ENCODE measurements at regions not wholly inside any gene's neighbourhood (a gene's known extent, or its start where the extent isn't known, plus 50 kb on each side); places are given as distances from the start of the nearest gene placed in this dataset.

DNA sequence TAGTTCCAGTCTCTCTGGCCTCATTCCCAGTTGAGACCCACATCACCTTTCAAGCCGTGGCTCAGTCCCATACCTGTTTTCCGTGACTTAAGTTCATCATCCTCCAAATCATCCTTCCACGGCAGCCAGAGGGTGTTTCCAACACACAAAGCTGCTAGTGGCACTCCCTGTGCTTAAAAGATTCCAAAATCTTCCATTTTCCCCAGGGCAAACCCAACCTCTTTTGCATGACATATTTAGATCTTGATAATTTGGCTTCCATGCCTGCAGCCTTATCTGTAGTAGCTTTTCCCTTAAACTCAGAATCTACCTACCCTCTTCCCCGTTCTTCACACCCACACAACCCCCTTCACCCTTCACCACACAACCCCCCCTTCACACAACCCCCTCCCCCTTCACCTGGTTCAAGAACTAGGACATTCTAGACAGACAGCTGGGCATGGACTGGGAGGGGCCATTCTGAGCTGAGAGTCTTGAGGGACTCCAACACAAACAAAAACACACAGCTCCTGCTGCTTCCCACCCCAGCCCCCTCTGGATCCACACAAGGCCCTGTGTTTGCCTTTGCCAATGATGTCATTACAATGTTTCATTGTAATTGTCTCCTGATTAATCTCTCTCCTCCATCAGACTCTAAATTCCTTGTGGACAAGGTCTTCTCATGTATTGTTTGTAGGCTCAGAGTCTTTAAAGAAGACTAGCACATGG is 268.2 kb downstream of the SH3GL2 start:
- intact Hi-C loops (cut with micrococcal nuclease), result no loop called here
- Mint-ChIP-seq H3K9me3 (peaks cover 13% of the 10 kb centered on the region), H3K4me3 (no peak overlapping the region), H3K36me3 (ENCODE audit: low read depth) (no peaks in the 10 kb centered on the region), H3K27ac (no peak overlapping the region), H3K27me3 (no peaks in the 10 kb centered on the region), H3K4me1 (no peaks in the 10 kb centered on the region)
- no peak for DNase-seq

DNA sequence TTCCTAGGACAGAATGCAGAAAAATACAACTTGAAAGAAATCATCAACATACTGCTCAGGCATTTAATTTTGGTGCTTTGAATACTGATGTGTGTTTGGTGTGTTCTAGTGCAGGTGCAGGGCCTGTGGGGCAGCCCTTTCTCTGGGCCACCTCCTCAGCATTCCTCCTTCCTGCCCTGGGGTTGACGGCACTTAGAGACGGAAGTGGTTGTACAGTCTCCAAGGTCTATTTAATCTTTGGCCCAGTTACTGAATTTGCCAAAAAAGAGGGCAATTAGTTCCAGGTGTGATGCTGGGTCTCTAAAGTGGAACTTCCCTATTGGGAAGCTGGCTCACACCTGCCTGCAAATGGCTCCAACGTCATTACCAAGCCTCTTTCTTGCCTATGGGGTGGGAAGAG is 269.0 kb downstream of the SH3GL2 start:
- Mint-ChIP-seq H3K36me3 (ENCODE audit: low read depth) (no peaks in the 10 kb centered on the region), H3K4me3 (no peak overlapping the region), H3K27me3 (no peaks in the 10 kb centered on the region), H3K4me1 (no peaks in the 10 kb centered on the region), H3K9me3 (peaks cover 13% of the 10 kb centered on the region), H3K27ac (no peak overlapping the region)
- intact Hi-C loops (cut with micrococcal nuclease), result no loop called here
- no peak for DNase-seq

DNA sequence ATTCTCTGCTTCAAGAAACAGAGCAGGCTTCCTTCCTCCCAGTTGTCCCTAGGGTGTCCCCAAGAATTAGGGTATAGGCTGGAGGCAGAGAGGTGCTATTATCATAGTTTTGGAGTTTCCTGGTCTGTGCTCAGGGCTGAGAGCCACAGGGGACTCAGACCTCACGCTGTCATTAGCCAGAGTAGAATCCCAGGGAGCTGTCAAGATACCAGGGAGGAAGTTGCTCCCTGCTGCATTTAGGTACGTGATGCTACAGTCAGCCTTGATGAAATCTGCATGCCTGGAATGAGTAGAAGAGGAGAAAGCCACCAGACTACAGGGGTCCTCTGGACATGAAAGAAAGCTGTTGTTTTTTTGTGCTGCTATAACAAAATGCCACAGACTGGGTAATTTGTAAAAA is 273.2 kb downstream of the SH3GL2 start:
- H3K27ac Mint-ChIP-seq, result no peak overlapping the region
- no peak overlapping the region for H3K4me3 Mint-ChIP-seq
- no peak for DNase-seq
- no peaks in the 10 kb centered on the region for H3K9me3 Mint-ChIP-seq
- intact Hi-C loops (cut with micrococcal nuclease), result no loop called here
- H3K36me3 Mint-ChIP-seq (ENCODE audit: low read depth), result no peaks in the 10 kb centered on the region
- no peaks in the 10 kb centered on the region for H3K4me1 Mint-ChIP-seq
- no peaks in the 10 kb centered on the region for H3K27me3 Mint-ChIP-seq

DNA sequence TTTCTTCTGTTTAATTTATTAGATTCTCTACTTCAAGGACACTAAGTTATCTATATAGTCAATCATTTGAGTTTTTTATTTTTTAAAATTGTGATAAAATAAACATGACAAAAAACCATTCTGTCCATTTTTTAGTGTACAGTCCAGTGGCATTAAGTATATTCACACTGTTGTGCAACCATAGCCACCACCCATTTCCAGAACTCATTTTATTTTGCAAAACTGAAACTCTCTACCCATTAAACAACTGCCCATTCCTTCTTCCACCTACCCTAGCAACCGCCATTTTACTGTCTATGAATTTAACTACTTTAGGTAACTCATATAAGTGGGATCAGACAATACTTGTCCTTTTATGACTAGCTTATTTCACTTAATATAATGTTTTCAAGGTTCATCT is 275.6 kb downstream of the SH3GL2 start:
- intact Hi-C loops (cut with micrococcal nuclease), result no loop called here
- H3K27me3 Mint-ChIP-seq, result no peaks in the 10 kb centered on the region
- H3K36me3 Mint-ChIP-seq (ENCODE audit: low read depth), result no peaks in the 10 kb centered on the region
- no peak overlapping the region for H3K4me3 Mint-ChIP-seq
- no peaks in the 10 kb centered on the region for H3K9me3 Mint-ChIP-seq
- H3K27ac Mint-ChIP-seq, result no peak overlapping the region
- H3K4me1 Mint-ChIP-seq, result no peaks in the 10 kb centered on the region
- no peak for DNase-seq

DNA sequence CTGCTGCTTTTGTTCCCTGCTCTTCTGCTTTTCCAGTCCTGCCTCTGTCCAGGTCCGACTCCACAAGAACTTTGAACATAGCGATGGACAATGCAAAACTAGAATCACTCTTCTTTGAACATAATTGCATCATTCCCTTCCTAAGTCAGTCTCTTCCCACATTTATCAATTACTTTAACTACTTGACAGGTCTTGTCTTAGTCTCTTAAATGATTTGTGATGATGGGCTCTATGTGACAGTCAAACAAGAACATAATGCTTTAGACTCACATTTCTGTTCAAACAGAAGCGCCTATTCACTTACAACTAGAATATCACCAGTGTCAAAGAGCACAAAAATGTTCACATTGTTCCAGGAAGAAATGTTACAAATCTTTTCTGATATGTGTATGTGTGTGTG is 278.1 kb downstream of the SH3GL2 start:
- H3K27me3 Mint-ChIP-seq, result no peaks in the 10 kb centered on the region
- no peaks in the 10 kb centered on the region for H3K4me1 Mint-ChIP-seq
- no peaks in the 10 kb centered on the region for H3K9me3 Mint-ChIP-seq
- intact Hi-C loops (cut with micrococcal nuclease), result no loop called here
- no peak for DNase-seq
- H3K27ac Mint-ChIP-seq, result no peak overlapping the region
- H3K4me3 Mint-ChIP-seq, result no peak overlapping the region
- no peaks in the 10 kb centered on the region for H3K36me3 Mint-ChIP-seq (ENCODE audit: low read depth)

DNA sequence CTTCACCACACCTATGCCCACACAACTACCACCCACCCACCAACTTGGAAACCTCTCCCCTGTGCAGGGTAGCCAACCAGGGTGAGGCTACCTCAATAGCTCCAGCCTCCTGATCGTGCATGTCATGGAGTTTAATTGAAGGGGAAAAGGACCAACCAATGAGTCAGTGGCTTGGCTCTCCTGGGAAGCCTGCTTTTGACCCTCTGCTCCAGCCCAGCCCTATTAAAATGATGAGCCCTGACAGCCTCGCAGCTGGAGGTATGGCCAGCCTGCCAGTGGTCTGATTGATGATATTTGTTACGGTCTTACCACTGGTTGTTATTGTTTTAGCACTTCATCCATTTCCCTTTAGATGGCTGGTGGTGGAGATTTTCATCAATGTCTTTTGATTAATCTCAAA is 280.4 kb downstream of the SH3GL2 start:
- no peaks in the 10 kb centered on the region for H3K27me3 Mint-ChIP-seq
- no peak overlapping the region for H3K27ac Mint-ChIP-seq
- no peak overlapping the region for H3K4me3 Mint-ChIP-seq
- H3K36me3 Mint-ChIP-seq (ENCODE audit: low read depth), result no peaks in the 10 kb centered on the region
- no peaks in the 10 kb centered on the region for H3K4me1 Mint-ChIP-seq
- DNase-seq, result no peak
- intact Hi-C loops (cut with micrococcal nuclease), result no loop called here
- no peaks in the 10 kb centered on the region for H3K9me3 Mint-ChIP-seq

DNA sequence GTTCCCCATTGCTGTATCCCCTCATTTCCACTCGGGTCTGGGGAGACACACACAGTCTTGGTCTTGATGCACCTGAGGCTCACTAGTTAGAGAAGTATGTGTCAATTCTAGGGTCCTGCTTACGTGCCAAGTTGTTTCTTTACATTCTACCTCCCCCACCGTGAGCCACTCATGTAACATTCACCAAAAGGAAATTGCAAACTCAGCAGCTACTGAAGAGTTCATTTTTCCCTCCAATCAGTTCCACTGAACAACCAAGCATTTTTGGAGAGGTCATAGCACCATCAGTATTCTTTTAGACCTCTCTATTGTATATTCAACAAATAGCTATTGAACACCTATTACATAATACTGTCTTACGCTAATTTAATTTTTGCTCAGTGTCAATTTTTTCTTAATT is 281.1 kb downstream of the SH3GL2 start:
- Mint-ChIP-seq H3K36me3 (ENCODE audit: low read depth) (no peaks in the 10 kb centered on the region), H3K4me1 (no peaks in the 10 kb centered on the region), H3K4me3 (no peak overlapping the region), H3K27me3 (no peaks in the 10 kb centered on the region), H3K9me3 (no peaks in the 10 kb centered on the region), H3K27ac (no peak overlapping the region)
- intact Hi-C loops (cut with micrococcal nuclease), result no loop called here
- no peak for DNase-seq

DNA sequence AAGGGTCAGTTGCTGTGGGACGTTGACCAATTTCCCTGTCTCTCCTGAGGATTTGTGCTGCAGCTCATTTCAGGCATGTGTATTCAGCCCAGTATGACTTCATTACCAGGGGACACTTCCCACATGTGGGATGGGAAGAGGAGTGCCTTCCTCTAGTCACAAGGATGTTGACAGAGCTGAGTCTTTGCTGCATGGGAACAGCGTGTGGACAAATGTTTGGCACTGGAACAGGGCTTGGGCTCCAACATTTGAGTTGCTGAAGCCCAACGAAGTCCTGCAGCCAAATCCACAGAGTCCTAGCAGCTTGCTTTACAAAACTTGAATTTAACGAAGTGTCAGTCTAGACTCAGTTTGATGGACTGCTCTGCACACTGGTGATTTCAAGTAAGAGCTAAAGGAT is 283.2 kb downstream of the SH3GL2 start:
- Mint-ChIP-seq H3K27me3 (no peaks in the 10 kb centered on the region), H3K4me3 (no peak overlapping the region), H3K9me3 (no peaks in the 10 kb centered on the region), H3K4me1 (no peaks in the 10 kb centered on the region), H3K36me3 (ENCODE audit: low read depth) (no peaks in the 10 kb centered on the region), H3K27ac (no peak overlapping the region)
- intact Hi-C loops (cut with micrococcal nuclease), result no loop called here
- DNase-seq, result no peak

DNA sequence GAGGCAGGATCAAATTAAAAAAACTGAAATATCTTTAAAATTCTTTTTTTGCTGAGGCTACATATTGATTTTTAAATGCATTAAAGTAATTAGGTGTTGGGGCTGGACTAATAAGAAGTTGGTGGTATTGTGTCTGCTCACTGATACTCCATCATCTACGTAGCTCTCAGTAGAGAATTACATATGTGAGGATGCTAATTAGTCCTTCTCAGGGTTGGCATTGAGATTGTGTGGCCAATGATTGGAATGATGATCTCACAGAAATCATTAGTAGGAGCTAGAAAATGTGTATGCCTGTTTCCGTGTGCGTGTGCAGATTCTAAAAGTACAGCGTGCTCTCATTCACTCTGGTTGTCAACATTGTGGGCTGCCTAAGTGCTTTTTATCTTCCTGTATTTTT is 283.8 kb downstream of the SH3GL2 start:
- Mint-ChIP-seq H3K27ac (no peak overlapping the region), H3K4me1 (no peaks in the 10 kb centered on the region), H3K27me3 (no peaks in the 10 kb centered on the region), H3K9me3 (no peaks in the 10 kb centered on the region), H3K4me3 (no peak overlapping the region), H3K36me3 (ENCODE audit: low read depth) (no peaks in the 10 kb centered on the region)
- no peak for DNase-seq
- intact Hi-C loops (cut with micrococcal nuclease), result no loop called here

DNA sequence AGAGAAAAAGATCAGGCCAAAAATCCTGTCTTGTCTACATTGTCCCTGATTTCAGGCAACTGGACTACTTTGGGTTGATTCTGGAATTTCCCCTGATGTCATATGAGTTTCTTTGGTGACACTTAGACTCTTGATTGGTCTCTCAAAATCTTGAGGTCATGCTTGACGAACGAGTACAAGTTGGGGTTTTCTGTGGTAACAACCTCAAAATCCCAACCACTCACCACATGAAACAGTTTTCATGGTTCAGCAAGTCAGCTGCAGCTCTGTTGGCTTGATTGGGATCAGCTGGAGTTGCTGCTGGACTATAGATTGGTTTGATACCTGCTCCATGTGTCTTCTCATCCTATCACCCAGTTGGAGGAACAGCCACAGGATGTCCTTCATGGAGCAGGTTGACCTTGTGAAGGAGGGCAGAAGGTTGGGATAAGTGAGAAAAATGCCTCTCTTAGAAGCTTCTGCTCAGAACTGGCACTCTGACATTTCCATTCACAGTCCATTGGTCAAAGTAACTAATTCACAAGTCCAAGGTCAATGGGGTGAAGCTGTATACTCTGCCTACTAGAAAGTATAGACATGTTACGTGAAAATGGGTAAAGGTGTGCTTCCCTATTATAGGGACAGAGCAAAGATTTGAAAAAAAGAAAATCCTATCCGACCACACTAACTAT is 284.5 kb downstream of the SH3GL2 start:
- no peak for DNase-seq
- H3K36me3 Mint-ChIP-seq (ENCODE audit: low read depth), result no peaks in the 10 kb centered on the region
- H3K4me3 Mint-ChIP-seq, result no peak overlapping the region
- no peaks in the 10 kb centered on the region for H3K27me3 Mint-ChIP-seq
- H3K9me3 Mint-ChIP-seq, result no peaks in the 10 kb centered on the region
- H3K27ac Mint-ChIP-seq, result no peak overlapping the region
- intact Hi-C loops (cut with micrococcal nuclease), result no loop called here
- no peaks in the 10 kb centered on the region for H3K4me1 Mint-ChIP-seq

DNA sequence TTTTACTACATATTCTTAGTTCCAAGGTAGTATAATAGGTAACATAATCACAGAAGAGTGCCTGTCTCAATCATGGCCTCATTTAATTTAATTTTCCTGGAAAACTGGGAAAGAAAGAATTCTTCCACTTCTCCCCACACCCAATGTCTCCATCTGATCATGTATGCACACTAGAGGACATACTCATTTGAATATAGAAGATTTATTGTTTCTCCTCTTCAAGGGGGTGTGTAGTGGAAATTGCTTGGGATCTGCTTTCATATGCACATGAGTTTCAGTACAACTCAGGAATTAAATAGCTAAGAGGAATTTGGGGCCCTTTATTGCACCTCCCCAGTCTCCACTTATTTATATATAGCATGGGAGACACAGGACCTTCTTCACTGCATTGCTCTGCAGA is 285.1 kb downstream of the SH3GL2 start:
- no peak for DNase-seq
- Mint-ChIP-seq H3K4me3 (no peak overlapping the region), H3K4me1 (no peaks in the 10 kb centered on the region), H3K27ac (no peak overlapping the region), H3K36me3 (ENCODE audit: low read depth) (no peaks in the 10 kb centered on the region), H3K27me3 (no peaks in the 10 kb centered on the region), H3K9me3 (no peaks in the 10 kb centered on the region)
- intact Hi-C loops (cut with micrococcal nuclease), result no loop called here

DNA sequence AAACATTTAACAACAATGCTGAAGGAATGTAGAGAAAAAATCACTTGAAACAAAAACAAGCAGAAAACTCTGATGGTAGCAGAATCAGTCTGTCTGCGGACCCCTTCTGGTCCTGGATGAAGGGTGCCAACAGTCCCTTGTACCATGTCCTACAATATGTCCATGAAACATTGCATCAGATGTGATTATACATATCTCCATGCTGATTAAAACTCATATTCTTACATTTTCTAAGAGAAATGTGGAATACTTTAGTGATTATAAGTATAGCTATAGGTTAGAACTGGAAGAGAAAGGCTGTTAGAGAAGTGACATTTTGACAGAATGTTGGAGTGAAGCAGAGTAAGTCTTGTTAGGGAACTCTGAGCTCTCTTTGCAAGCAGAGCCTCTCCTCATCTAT is 286.1 kb downstream of the SH3GL2 start:
- H3K36me3 Mint-ChIP-seq (ENCODE audit: low read depth), result no peaks in the 10 kb centered on the region
- intact Hi-C loops (cut with micrococcal nuclease), result no loop called here
- no peaks in the 10 kb centered on the region for H3K9me3 Mint-ChIP-seq
- no peak overlapping the region for H3K4me3 Mint-ChIP-seq
- no peak overlapping the region for H3K27ac Mint-ChIP-seq
- H3K4me1 Mint-ChIP-seq, result no peaks in the 10 kb centered on the region
- no peak for DNase-seq
- H3K27me3 Mint-ChIP-seq, result no peaks in the 10 kb centered on the region

DNA sequence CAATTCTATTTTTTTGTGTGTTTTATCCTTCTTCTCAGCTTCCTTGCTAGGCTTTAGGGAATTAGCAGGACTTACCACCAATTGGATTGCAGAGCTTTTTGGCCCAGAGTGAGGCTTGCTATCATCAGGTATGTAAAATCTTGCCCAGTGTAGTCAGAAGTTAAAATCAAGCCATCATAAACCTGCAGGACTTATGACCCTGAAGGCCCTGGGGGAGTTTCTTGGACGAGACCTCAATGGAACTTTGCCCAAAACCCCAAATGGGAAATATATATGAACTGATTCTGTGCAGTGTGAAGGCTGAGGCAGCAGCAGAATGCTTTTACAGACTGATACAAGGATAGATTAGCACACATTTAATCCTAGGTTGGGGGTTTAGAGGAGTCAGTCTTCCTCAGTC is 287.0 kb downstream of the SH3GL2 start:
- intact Hi-C loops (cut with micrococcal nuclease), result no loop called here

DNA sequence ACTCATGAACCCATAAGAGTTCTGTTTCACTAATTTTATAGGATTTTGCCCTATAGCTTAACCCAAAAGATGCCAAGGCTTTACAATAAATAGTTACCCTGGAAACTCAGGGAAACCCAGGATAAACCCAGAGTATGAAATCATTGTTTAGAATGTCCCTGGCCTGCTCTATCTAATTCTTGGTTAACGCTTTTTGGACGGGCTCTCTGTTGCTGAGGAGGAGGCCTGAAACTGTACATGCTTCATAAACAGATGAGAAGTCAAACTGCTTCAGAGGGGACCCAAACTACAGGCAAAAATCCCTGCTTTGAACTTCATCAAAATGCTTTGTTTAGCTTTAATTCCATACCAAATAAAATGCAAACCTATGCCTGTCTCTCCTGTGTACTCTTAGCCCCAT is 291.9 kb downstream of the SH3GL2 start:
- intact Hi-C loops (cut with micrococcal nuclease), result no loop called here
- Mint-ChIP-seq H3K4me1 (no peaks in the 10 kb centered on the region), H3K27ac (no peak overlapping the region), H3K9me3 (no peaks in the 10 kb centered on the region), H3K4me3 (no peak overlapping the region), H3K36me3 (ENCODE audit: low read depth) (no peaks in the 10 kb centered on the region), H3K27me3 (no peaks in the 10 kb centered on the region)
- DNase-seq, result no peak

More for the DNA sequence above, 287.0 kb downstream of the SH3GL2 start:
- no peaks in the 10 kb centered on the region for H3K4me1 Mint-ChIP-seq
- no peaks in the 10 kb centered on the region for H3K36me3 Mint-ChIP-seq (ENCODE audit: low read depth)
- DNase-seq, result no peak
- no peaks in the 10 kb centered on the region for H3K9me3 Mint-ChIP-seq
- no peaks in the 10 kb centered on the region for H3K27me3 Mint-ChIP-seq
- H3K27ac Mint-ChIP-seq, result no peak overlapping the region
- H3K4me3 Mint-ChIP-seq, result no peak overlapping the region
